Activated CD4-positive, alpha-beta T cell treated with anti-CD3 and anti-CD28 coated beads for 48 hours (primary cell): ENCODE measurements at regions not wholly inside any gene's neighbourhood (a gene's known extent, or its start where the extent isn't known, plus 50 kb on each side); places are given as distances from the start of the nearest gene placed in this dataset.
"Not testable (repeated sequence)": the region's sequence is repeated elsewhere in the genome, so short reads cannot be mapped to it uniquely, and the experiment has no call there.

Experiments used
- DNase-seq: peaks from one replicate; pipeline ENCODE4 v3.0.0-alpha.2; 2020

GRCh38 chr9:87160148-87161102 is 213.1 kb upstream of the GAS1 start:
- DNase-seq = no peak

DNA sequence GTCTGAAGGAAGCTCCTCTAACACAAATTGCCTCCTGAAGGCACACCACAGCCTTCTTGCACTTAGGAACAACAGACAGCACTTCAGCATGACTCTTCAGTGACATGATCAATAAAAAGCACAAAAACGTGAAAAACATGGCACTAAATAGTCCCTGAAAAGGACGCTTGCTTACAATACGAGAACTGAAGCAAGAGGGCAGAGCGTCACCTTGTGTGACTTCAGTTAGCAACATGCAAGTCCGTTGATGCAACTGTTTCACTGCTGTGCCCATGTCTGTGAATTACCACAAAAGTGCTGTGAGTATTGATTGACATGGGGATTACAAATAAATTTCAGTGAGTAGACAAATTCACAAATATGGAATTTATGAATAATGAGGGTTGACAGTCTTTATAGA is 219.9 kb upstream of the GAS1 start:
- no peak for DNase-seq

GRCh38 chr9:87167582-87167981 is 220.3 kb upstream of the GAS1 start:
- no peak for DNase-seq

GRCh38 chr9:87178302-87178701 is 231.0 kb upstream of the GAS1 start:
- DNase-seq = no peak

DNA sequence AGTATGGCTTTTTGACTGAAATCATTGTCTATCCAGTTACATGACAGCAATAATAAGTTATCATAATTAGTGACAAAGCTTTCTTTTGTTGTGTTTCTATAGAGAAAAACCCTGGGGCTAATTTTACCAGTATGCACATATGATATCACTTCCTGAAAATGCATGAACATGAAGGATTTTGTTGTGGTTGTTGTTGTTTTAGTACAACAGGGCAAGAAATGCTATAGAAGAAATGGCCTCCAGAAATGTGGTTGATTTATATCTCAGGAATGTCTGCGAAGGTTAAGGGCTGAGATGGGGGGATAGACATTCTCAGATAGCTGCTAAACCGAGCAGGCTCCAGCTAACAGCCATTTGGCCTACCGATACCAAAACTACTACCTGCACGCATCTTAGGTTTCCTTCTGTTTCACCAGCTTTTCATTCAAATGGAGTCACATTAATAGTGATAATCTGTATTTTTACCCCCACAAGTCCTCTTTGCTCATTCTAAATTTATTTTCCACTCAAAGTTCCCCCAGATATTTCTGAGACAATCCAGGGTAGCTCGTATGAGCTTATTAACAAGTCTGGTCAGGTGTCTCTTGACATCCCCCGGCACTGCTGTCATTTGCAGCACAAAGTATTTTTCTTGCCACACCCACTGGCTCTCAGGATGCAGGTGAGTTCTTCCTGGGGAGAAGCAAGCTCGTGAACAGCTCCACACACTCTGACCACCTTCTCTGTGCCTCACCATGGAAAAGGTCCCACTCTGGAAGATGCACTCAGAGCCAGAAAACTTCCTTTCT is 232.4 kb upstream of the GAS1 start:
- DNase-seq = no peak

DNA sequence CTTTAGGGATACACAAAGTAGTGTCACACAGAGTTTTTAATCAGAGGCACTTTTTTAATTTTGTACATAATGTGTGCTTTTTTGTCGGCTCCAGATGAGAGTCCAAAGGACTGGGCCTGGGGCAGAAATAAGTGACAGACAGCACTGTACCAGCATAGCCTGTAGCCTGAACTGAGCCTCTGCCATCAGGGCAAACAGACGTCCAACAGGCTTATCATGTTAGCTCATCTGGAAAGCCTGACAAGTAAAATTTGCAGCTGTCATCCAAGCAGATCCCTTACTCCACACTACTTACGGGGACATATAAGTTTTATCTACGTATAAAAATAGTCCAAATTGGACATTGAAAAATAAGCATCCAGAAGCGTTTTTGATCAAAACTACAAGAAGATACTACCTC is 233.1 kb upstream of the GAS1 start:
- DNase-seq = no peak

DNA sequence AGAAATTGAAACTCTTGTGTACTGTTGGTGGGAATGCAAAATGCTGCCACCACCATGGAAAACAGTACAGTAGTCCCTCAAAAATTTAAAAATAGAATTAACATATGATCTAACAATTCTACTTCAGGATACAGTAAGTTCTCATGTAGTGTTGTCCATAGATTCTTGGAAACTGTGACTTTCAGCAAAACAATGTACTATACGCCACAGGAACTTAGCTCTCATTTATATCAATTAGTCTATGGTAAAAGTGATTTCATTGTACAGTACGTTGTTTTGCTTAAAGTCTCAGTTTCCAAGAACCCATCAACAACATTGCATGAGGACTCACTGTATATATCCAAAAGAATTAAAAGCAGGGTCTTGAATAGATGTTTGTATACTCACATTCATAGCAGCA is 233.5 kb upstream of the GAS1 start:
- no peak for DNase-seq

GRCh38 chr9:87181670-87182069 is 234.4 kb upstream of the GAS1 start:
- no peak for DNase-seq

- DNase-seq = no peak
Measured at GRCh38 chr9:87184956-87185642, 237.8 kb upstream of the GAS1 start.

- no peak for DNase-seq
Measured at GRCh38 chr9:87187656-87188055, 240.3 kb upstream of the GAS1 start.

- DNase-seq = no peak
Measured at GRCh38 chr9:87189006-87189405, 241.7 kb upstream of the GAS1 start.

- no peak for DNase-seq
Measured at GRCh38 chr9:87193151-87193550, 245.8 kb upstream of the GAS1 start.

DNA sequence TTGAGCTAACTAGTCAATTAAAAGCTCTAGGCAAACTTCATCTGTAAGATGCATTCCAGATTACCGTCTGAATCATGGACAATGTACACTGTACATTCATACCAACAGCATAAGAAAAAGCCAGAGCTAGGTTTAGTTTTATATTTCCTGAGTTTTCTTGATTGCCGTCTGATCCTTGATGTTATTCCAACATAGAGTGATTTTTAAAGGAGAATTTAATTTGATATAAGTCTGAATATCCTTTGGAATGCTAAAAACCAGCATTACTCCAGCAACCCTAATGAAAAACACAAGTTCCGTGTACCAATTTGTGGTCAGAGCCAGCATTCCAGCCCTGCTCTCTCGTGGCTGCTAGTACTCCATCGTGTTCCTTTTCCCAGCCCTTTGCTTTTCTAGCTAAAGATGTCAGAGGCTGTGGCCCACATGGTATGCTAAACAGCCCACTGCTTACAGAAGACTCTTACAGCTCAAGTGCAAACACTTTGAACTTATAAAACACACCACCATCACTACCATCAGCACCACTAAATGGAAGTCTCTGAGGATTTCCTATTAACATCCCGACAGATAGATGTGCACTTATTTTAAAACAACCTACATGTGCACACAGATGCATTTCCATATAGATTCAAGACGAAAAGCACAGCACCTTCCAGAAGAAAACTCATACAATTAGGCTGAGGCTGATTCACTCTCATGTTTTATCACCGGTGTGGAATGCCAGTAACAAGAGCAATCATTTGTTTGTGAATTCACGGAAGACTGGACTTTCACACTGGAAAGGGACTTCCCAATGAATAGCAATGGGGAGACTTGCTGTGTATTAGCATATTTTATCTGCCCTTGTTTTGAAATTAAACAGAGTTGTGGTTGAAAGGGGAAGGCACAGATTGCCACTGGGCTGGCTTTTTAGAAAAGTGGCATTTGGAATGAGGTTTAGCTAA is 246.9 kb upstream of the GAS1 start:
- DNase-seq = no peak

DNA sequence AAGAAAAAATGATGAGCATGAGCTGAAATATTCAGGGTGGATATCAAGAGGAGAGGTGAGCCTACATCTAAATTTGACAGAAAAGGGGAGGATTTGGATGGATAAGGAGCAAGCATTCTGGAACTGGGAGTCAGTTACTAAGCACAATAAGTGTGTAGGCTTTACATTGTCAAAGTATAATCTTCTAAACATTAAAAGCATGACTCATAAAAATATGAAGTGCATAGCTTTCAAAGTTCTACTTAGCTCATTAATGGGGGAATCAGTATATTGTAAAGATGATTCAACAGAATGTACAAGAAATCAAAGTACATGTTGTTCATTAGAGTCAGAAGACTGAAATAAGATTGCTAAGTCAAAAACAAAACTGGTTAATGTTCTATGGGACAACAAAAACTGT is 248.0 kb upstream of the GAS1 start:
- DNase-seq = no peak

DNA sequence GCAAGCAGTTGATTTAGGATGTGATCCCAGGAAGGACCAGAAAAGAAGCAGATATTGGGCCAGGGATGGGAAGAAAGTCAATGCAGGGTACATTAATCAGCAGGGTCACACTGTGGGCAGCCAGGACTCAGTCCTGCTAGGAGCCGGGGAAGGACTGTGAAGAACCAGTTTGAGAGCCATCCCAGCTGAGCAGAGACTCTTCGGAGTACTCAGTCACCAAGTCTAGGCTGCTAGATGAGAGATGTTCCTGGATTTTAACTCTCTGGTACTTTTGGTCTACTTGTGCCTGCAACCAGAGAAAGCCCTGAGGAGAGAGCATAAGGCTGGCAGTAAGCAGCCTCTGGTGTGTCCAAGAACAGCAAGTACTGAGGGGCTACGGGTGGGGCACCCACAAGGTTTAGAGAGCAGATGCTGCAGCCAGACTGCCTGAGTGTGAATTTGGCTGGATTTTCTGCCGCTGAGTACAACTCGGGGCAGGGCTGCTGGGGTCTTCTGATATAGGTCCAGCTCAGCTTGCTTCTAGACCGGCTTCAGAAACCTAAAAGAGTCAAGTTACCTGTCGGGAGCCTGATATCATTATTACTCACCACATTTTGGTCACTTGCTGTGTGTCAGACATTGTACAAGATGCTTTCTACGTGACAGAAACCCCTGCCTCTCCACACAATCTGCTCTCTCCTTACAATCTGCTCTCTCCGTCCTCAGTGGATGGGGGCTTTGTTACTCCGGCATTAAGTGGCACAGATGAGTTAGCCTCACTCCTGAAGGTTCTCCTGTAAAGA is 250.2 kb upstream of the GAS1 start:
- no peak for DNase-seq

- no peak for DNase-seq
Measured at GRCh38 chr9:87198716-87199115, 251.4 kb upstream of the GAS1 start.

DNA sequence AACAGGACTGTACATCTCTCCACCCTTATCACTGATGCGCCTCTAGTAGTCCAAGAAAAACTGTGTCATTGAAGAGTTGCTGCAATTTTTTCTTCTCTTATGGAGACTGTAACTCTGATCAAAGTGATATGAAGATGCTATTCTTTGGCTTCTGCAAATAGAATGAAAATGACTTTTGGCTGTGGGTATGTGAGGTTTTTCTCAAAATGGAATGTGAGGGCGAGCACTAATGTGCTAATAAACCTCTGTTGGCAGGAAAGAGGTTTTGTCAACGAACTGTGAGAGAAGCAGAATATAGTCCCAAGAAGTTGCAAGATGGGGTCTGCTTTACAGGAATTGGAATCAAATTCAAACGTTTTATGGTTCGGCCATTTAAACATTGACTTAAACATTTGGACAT is 252.0 kb upstream of the GAS1 start:
- no peak for DNase-seq

DNA sequence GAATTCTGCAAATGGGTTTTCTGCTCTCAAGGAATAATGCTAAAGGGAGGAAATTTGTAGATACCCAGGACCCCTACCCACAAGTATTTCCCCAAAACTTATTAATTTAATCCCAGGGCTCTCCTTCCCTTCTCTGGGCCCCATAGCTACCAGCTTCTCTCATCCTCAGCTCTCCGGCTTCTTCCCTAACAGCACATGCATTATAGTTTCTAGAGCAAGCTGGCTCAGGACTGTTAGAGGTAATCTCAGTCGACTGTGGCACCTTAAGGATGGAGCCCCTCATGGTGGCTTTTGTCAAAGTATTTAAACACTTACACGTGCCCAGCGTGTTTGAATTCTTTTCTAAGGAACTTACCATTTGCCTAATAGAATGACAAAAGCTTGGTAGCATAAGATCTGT is 252.5 kb upstream of the GAS1 start:
- DNase-seq = no peak

- no peak for DNase-seq
Measured at GRCh38 chr9:87201351-87201751, 254.0 kb upstream of the GAS1 start.

DNA sequence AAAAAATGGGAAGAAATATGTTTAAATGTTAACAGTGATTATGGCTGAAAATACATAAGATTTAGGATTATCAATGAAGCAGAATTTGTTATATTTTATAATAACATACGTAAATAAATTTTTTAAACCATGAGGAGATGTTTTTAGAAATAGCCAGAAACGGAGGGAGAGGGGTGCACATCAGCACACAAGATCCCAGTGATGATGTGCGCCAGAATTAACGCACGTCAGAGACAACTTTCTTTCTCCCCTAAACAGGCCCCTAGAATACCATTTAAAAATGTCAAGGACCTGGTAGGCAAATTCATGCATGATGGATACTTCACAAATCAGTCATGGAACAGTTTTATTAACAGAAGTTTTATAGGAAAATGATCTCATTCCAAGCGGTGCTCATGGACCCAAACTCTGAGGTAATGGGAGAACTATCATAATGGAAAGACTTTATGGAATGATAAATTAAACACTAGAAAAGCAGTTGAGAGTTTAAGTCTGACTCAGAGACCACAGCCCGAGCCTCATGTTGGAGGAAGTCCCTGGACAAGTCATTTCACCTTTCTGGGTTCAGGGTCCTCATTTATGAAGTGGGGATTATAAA is 258.9 kb upstream of the GAS1 start:
- DNase-seq = no peak

DNA sequence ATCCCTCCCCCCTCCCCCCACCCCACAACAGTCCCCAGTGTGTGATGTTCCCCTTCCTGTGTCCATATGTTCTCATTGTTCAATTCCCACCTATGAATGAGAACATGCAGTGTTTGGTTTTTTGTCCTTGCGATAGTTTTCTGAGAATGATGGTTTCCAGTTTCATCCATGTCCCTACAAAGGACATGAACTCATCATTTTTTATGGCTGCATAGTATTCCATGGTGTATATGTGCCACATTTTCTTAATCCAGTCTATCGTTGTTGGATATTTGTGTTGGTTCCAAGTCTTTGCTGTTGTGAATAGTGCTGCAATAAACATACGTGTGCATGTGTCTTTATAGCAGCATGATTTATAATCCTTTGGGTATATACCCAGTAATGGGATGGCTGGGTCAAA is 263.4 kb upstream of the GAS1 start:
- DNase-seq = not testable (repeated sequence)
